Panc1 (cell line): ENCODE measurements at regions not wholly inside any gene's neighbourhood (a gene's known extent, or its start where the extent isn't known, plus 50 kb on each side); places are given as distances from the start of the nearest gene placed in this dataset.

ENCODE experiments used
- ATAC-seq: fragments of 200-7000 bp; cut with Tn5 transposase; 2 replicates; pipeline ENCODE4 v1.9.1; 2020; ENCODE audit warnings: mild to moderate bottlenecking, moderate library complexity
- BruUV-seq: library from RNA; stranded (reverse); fragments of 400-500 nt; replicated peaks from 2 replicates; lab custom pipeline; 2021; lab: Mats Ljungman, UMichigan
- CTCF ChIA-PET: fragments of 300-600 bp; sonication (Branson Sonifier 250); formaldehyde crosslinking; loops from one replicate; lab custom pipeline; 2022; ENCODE audit warnings: antibody characterized with exemption; lab: Charles Lee
- POLR2A ChIA-PET: fragments of 300-600 bp; sonication (Branson Sonifier 250); formaldehyde crosslinking; loops from one replicate; lab custom pipeline; 2022; ENCODE audit warnings: antibody characterized with exemption; lab: Charles Lee
- DNase-seq: peaks from one replicate; pipeline ENCODE4 v3.0.0-alpha.2; 2010; ENCODE audit warnings: low read depth, low spot score
- H3K27ac ChIP-seq: 2 replicates; pipeline ENCODE4 v1.5.1; 2011; ENCODE audit warnings: mild to moderate bottlenecking, low read length, inconsistent platforms
- H3K27me3 ChIP-seq: fragments of 200-500 bp; sonication (Bioruptor generic); 2 replicates; pipeline ENCODE4 v1.6.0; 2014; ENCODE audit warnings: low read length, inconsistent platforms; ENCODE audit not compliant: control insufficient read depth, insufficient read depth
- H3K36me3 ChIP-seq: fragments of 200-500 bp; sonication (Bioruptor generic); 2 replicates; pipeline ENCODE4 v1.5.1; 2014; ENCODE audit warnings: inconsistent platforms, mild to moderate bottlenecking, low read length, moderate library complexity; ENCODE audit not compliant: control insufficient read depth, insufficient read depth
- H3K4me1 ChIP-seq: 2 replicates; pipeline ENCODE4 v1.5.1; 2011; ENCODE audit warnings: inconsistent platforms, mild to moderate bottlenecking, low read length, moderate library complexity; ENCODE audit not compliant: control insufficient read depth, insufficient read depth
- H3K4me3 ChIP-seq, 2 experiments: 2 replicates each; pipeline ENCODE4 v1.5.1; 2011 to 2012; ENCODE audit warnings: low read depth in 2 of 2, low read length in 2 of 2, mild to moderate bottlenecking in 2 of 2, inconsistent platforms in 1 of 2, moderate library complexity in 1 of 2
- H3K9me3 ChIP-seq: fragments of 200-500 bp; sonication (Bioruptor generic); 2 replicates; pipeline ENCODE4 v1.5.1; 2014; ENCODE audit warnings: low read depth, mild to moderate bottlenecking, inconsistent platforms, low read length, moderate library complexity; ENCODE audit not compliant: control insufficient read depth, insufficient read depth
- POLR2AphosphoS5 ChIP-seq: IDR thresholded peaks from 2 replicates; pipeline ENCODE4 v1.6.1; 2012; ENCODE audit warnings: mild to moderate bottlenecking, low read depth, low read length, moderate library complexity
- SIN3A ChIP-seq: IDR thresholded peaks from 2 replicates; pipeline ENCODE4 v1.6.1; 2012; ENCODE audit warnings: low read depth, mild to moderate bottlenecking, low read length, moderate library complexity, borderline replicate concordance; ENCODE audit not compliant: insufficient read depth
- TCF7L2 ChIP-seq: IDR thresholded peaks from 2 replicates; pipeline ENCODE4 v1.6.1; 2011; ENCODE audit warnings: mild to moderate bottlenecking, low read depth, low read length, inconsistent platforms
- in situ Hi-C: cut with HindIII; loops from 2 replicates; pipeline ENCODE4 v1.10.0; 2016; ENCODE audit warnings: low sequenced_read_pairs, low pct_unique_long_range_greater_than_20kb
- intact Hi-C: fragments of 100-400 bp; cut with micrococcal nuclease; formaldehyde crosslinking; loops from one replicate; pipeline ENCODE4 v1.10.0; 2022; ENCODE audit not compliant: unreplicated experiment
- TF ChIP-seq, protein P1 (sequence below), 2 experiments: IDR thresholded peaks; 2 replicates each; pipeline ENCODE4 v1.6.1; 2011 to 2012; ENCODE audit warnings: low read depth in 2 of 2, control low read depth in 1 of 2, low read length in 1 of 2, mild to moderate bottlenecking in 1 of 2, moderate library complexity in 1 of 2; ENCODE audit not compliant: insufficient read depth in 1 of 2
- TF ChIP-seq, protein P2 (sequence below): fragments of 450-650 bp; IDR thresholded peaks from 2 replicates; pipeline ENCODE4 v1.5.1; 2017; ENCODE audit warnings: mild to moderate bottlenecking

DNA sequence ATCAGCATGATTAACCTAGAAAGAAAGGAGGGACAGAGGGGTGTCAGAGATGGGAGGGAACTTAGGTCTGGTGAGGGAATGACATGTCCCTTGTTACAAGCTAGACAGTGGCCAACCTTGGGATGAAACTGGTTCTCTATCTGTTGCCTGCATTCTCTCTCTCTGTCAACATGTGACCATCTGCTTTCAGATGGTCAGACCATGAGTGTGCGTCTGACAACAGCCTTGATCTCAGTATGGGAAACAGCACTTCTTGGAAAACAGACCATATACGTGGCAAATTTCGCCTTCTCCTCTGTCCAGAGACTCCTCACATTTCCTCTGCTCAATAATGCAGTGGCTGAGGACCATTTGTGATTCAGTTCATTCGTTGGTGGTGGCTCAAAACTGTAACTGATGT, 845.9 kb downstream of the TYW1 start:
- Histone ChIP-seq H3K27ac (no peak overlapping the region), H3K27me3 (peaks cover 2% of the 10 kb centered on the region; the same call in 1 of the 2 replicates), H3K36me3 (no peaks in the 10 kb centered on the region), H3K4me3 (no peak overlapping the region), H3K4me1 (no peaks in the 10 kb centered on the region), H3K9me3 (no peaks in the 10 kb centered on the region)
- BruUV-seq = no TSS peak
- no peak for DNase-seq
- ChIA-PET POLR2A (no interaction called here), CTCF (no interaction called here)
- intact Hi-C loops = no loop called here
- in situ Hi-C loops = no loop called here
- TF ChIP-seq POLR2AphosphoS5 (no peak), TCF7L2 (no peak), SIN3A (no peak)
- TF ChIP-seq, protein P1, sequence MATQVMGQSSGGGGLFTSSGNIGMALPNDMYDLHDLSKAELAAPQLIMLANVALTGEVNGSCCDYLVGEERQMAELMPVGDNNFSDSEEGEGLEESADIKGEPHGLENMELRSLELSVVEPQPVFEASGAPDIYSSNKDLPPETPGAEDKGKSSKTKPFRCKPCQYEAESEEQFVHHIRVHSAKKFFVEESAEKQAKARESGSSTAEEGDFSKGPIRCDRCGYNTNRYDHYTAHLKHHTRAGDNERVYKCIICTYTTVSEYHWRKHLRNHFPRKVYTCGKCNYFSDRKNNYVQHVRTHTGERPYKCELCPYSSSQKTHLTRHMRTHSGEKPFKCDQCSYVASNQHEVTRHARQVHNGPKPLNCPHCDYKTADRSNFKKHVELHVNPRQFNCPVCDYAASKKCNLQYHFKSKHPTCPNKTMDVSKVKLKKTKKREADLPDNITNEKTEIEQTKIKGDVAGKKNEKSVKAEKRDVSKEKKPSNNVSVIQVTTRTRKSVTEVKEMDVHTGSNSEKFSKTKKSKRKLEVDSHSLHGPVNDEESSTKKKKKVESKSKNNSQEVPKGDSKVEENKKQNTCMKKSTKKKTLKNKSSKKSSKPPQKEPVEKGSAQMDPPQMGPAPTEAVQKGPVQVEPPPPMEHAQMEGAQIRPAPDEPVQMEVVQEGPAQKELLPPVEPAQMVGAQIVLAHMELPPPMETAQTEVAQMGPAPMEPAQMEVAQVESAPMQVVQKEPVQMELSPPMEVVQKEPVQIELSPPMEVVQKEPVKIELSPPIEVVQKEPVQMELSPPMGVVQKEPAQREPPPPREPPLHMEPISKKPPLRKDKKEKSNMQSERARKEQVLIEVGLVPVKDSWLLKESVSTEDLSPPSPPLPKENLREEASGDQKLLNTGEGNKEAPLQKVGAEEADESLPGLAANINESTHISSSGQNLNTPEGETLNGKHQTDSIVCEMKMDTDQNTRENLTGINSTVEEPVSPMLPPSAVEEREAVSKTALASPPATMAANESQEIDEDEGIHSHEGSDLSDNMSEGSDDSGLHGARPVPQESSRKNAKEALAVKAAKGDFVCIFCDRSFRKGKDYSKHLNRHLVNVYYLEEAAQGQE (IDR thresholded peaks at IDR 0.05; ENCODE audit: insufficient read depth in 1 of 2, low read depth in 2 of 2, low read length in 1 of 2) = no peak
- TF ChIP-seq, protein P2, sequence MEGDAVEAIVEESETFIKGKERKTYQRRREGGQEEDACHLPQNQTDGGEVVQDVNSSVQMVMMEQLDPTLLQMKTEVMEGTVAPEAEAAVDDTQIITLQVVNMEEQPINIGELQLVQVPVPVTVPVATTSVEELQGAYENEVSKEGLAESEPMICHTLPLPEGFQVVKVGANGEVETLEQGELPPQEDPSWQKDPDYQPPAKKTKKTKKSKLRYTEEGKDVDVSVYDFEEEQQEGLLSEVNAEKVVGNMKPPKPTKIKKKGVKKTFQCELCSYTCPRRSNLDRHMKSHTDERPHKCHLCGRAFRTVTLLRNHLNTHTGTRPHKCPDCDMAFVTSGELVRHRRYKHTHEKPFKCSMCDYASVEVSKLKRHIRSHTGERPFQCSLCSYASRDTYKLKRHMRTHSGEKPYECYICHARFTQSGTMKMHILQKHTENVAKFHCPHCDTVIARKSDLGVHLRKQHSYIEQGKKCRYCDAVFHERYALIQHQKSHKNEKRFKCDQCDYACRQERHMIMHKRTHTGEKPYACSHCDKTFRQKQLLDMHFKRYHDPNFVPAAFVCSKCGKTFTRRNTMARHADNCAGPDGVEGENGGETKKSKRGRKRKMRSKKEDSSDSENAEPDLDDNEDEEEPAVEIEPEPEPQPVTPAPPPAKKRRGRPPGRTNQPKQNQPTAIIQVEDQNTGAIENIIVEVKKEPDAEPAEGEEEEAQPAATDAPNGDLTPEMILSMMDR = no peak
- no peak for ATAC-seq

DNA sequence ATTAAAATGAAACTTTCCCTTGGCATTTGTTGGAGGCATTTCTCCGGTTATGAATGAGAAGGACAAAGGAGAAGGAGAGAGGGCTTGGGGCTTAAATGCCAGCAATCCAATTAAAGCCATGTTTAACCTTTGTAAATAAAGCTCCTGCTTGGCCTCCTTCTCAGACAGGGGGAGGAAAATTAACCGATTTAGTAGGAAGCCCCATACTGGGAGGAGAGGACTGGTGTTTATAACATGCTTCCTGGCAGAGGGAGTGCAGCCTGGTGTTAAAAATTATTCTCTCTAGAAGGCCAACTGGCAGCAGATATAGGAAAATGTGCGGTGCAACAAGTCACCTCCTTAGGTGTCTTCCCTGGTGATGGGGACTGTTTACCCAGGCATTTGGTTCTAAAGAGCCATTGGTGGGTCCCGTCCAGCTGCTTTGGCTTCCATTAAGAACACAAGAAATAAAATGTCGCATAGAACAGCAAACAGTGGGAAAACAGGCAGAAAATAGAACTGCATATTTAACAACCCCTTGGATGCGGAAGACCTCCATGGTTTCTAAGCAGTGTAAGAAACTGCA, 846.5 kb downstream of the TYW1 start:
- no peaks in the 10 kb centered on the region for H3K36me3 ChIP-seq
- CTCF ChIA-PET = no interaction called here
- no peak for TF ChIP-seq SIN3A
- TF ChIP-seq TCF7L2 = no peak
- TF ChIP-seq, protein P1 (IDR thresholded peaks at IDR 0.05; ENCODE audit: insufficient read depth in 1 of 2, low read depth in 2 of 2, low read length in 1 of 2) = no peak
- TF ChIP-seq, protein P2 = no peak
- no peak for TF ChIP-seq POLR2AphosphoS5
- no peaks in the 10 kb centered on the region for H3K9me3 ChIP-seq
- H3K27ac ChIP-seq = no peak overlapping the region
- POLR2A ChIA-PET = no interaction called here
- DNase-seq (no peak), ATAC-seq (no peak)
- intact Hi-C loops = no loop called here
- BruUV-seq = no TSS peak
- H3K4me3 ChIP-seq = no peak overlapping the region
- H3K4me1 ChIP-seq = no peaks in the 10 kb centered on the region
- in situ Hi-C loops = no loop called here
- peaks cover 2% of the 10 kb centered on the region; the same call in 1 of the 2 replicates for H3K27me3 ChIP-seq
